Hematopoietic multipotent progenitor cell treated with erythropoietin and hydrocortisone succinate and interleukin-3 and kit ligand, for 6 days (in vitro differentiated cells): ENCODE measurements at regions not wholly inside any gene's neighbourhood (a gene's known extent, or its start where the extent isn't known, plus 50 kb on each side); places are given as distances from the start of the nearest gene placed in this dataset.

Source experiments
- DNase-seq: peaks from one replicate; pipeline ENCODE4 v3.0.0-alpha.2; 2015

GRCh38 chr4:121277194-121278105, 103.4 kb downstream of the QRFPR start:
- peak; percentile 33 for DNase-seq

GRCh38 chr4:121273191-121273590, 107.6 kb downstream of the QRFPR start:
- no peak for DNase-seq

- DNase-seq = peak; percentile 14
These were observed 108.3 kb downstream of the QRFPR start for GRCh38 chr4:121272526-121272925.

GRCh38 chr4:121270389-121270788, 106.3 kb upstream of the TNIP3 start:
- no peak for DNase-seq

GRCh38 chr4:121269001-121269400, 104.9 kb upstream of the TNIP3 start:
- no peak for DNase-seq

GRCh38 chr4:121266982-121267381, 102.9 kb upstream of the TNIP3 start:
- no peak for DNase-seq

- DNase-seq = no peak
These were observed 92.9 kb upstream of the TNIP3 start for GRCh38 chr4:121256887-121257466.

GRCh38 chr4:121255986-121256750, 92.0 kb upstream of the TNIP3 start:
- peak; percentile 27 for DNase-seq

GRCh38 chr4:121253961-121254360, 89.8 kb upstream of the TNIP3 start:
- DNase-seq = no peak

- DNase-seq = peak; percentile 78
These were observed 88.2 kb upstream of the TNIP3 start for GRCh38 chr4:121252224-121252806.

GRCh38 chr4:121248747-121249146, 84.6 kb upstream of the TNIP3 start:
- DNase-seq = no peak

GRCh38 chr4:121246698-121247097, 82.6 kb upstream of the TNIP3 start:
- no peak for DNase-seq

GRCh38 chr4:121243485-121243884, 79.4 kb upstream of the TNIP3 start:
- DNase-seq = no peak

- DNase-seq = no peak
These were observed 78.1 kb upstream of the TNIP3 start for GRCh38 chr4:121242188-121242750.

GRCh38 chr4:121239951-121240350, 75.8 kb upstream of the TNIP3 start:
- no peak for DNase-seq

GRCh38 chr4:121238461-121238860, 74.3 kb upstream of the TNIP3 start:
- no peak for DNase-seq

- no peak for DNase-seq
These were observed 72.9 kb upstream of the TNIP3 start for GRCh38 chr4:121237069-121237399.

- DNase-seq = no peak
These were observed 72.4 kb upstream of the TNIP3 start for GRCh38 chr4:121236353-121237068.

GRCh38 chr4:121233982-121234381, 69.9 kb upstream of the TNIP3 start:
- DNase-seq = no peak

- DNase-seq = no peak
These were observed 65.9 kb upstream of the TNIP3 start for GRCh38 chr4:121229993-121230392.

- DNase-seq = no peak
These were observed 64.7 kb upstream of the TNIP3 start for GRCh38 chr4:121228848-121229247.

GRCh38 chr4:121227341-121227792, 63.2 kb upstream of the TNIP3 start:
- DNase-seq = no peak
